GM19438 (cell line): ENCODE measurements at regions not wholly inside any gene's neighbourhood (a gene's known extent, or its start where the extent isn't known, plus 50 kb on each side); places are given as distances from the start of the nearest gene placed in this dataset.
A peak's percentile ranks its signal among the peaks of the same experiment; 100 is the strongest.

Experiments
- ATAC-seq: cut with Tn5 transposase; IDR thresholded peaks from one replicate; pipeline ENCODE4 v1.9.1; 2021; ENCODE audit warnings: low read depth; ENCODE audit not compliant: unreplicated experiment

DNA sequence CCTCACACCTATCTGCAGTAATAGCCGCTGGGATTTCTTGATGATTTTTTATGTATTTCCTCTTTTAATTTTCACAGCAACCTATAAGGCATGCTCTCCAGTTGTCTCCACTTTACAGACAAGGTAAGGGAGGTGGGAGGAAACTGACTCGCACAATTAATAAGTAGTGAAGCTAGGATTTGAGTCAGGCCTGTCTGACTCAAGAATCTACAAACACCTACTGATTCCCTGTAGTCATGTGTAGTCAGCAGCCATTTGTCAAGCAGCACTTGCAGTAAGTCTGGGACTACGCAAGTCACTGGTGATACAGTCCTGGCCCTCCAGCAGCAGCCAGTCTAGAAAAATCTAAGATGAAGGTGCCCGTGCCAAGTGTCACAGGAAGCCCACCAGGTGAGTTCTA, 193.6 kb upstream of the PKDCC start:
- ATAC-seq, result no peak

DNA sequence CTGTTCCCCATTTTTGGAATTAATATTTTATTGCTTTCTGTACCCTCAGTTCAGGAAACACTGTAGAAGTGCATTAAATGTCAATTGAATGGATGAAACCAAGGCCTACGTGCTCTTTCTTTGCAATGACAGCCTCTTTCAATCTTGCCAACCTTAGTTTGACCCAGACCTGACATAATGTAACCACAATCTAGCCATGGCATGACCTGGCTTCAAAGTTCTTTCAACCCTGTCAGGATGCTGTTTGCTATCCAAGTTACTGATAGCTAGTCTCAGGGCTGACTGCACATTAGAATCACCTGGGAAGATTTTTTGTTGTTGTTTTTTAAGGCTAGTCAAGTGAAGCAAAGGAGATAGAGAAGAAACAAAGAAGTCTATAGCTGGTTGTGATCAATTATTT, 190.9 kb upstream of the PKDCC start:
- no peak for ATAC-seq

DNA sequence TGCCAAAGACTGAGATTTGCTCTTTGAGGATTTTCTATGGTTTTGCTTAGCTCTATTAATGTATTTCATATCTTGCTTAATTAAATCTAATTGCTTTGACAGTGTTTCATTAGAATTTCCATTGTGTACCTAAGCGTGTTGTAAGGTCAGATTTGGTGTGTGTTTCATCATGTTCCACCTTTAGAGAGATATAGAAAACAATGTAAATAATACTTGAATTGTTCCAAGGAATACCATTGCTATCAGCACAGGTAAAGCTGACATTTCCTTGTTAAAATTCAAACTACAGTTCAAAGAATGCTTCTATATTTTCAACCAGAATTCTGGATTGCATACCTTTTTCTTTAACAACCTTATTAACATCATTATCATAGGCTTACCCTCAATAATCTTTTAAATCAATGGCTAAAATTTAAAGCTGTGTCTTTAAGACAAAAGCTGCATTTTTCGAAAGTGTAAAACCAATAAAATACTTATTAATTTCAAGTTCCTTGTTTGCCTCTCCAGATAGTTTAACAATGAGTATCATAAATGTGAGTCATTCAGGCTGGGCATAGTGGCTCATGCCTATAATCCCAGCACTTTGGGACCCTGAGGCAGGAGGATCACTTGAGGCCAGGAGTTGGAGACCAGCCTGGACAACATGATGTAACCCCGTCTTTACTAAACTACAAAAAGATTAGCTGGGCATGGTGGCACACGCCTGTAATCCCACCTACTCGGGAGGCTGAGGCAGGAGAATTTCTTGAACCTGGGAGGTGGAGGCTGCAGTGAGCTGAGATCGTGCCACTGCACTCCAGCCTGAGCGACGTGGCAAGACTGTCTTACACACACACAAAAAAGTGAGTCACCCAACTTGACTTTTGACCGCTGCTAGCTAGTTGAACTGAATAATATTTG, 188.0 kb upstream of the PKDCC start:
- ATAC-seq, result no peak

DNA sequence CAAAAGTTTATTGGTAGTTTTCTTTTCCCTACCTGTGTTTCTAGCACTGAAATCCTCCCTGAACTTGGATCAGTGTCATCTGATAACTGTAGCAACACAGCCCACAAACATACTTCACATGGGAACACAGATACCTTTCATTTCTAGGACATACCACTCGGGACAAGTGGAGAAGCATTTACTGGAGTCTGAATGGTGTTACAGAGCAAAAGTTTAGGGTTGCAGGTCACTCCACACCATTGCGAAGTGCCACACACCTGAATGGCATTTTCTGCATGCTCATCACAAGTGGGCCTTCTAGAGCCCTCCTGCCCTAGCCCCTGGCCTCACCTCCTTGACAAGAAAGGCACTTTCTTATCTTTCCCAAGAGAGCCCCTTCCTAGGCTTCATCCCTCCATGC, 184.8 kb upstream of the PKDCC start:
- ATAC-seq, result no peak

DNA sequence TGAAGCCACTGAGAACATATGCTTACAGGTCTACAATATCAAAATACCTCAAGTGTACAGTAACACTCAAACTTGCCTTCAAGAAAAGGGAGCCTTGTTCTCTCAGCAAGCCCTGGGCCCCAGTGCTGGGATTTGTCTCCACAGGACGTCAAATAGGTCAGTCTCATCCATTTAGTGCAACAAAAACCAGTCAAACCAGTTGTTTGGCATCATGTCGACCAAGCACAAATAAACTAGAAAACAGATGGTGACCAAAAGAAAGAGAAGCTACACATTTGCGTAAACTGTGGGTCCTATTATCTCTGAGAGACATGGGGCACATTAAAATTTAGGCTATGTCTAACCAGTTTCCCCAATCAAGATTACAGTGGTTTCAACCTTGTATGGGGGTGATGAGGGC, 182.6 kb upstream of the PKDCC start:
- ATAC-seq, result no peak

DNA sequence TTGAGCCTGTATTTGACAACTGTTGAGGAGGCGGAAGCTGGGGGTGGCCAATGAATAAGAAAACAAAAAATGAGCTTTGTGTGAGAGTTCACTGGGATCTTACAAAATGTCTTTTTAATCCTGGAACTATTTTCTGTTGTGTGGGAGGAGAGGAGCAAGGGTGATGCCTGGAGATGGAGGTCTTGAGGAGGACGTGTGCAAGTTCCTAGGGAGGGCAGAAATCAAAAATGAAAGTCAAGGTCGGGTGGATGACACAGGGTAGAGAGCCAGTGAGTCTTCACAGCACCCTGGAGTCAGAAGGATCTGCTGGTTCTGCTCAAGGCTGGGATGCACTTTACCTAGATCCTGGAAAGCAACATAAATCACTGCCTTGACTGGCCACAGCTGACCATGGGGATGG, 180.3 kb upstream of the PKDCC start:
- no peak for ATAC-seq

DNA sequence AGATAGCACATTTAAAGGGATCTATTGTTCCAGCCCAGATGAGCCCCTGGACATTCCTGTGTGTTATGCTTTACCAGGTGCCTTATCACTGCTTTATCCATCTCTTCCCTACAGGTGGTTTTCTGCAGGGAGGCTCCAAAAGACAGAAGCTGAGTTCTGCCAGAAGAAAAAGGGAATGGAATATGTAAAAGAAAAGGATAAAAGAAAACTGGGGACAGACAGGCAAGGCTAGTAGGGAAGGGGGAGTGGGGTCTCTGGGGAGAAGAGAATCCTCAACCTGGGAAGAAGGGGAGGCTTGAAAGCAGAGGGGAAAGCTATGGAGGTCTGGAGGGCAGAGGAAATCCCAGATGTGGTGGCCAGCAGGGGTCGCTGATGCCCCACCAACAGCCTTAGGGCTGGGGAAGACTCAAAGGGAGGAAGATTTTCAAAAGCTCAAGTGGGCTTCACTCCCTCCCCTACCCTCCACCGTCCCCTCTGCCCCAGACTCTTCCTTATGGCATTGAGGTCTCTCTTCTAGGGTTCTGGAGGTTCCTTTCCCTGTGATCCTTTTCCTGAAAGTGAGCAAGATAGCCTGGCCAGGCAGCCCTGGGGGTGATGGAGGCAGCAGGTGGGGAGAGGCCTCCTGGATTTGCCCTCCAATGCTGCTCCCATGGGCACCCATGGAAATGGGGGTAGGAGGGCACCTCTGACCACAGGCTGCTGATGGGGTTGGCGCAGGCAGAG, 178.1 kb upstream of the PKDCC start:
- peak; percentile 76 for ATAC-seq

DNA sequence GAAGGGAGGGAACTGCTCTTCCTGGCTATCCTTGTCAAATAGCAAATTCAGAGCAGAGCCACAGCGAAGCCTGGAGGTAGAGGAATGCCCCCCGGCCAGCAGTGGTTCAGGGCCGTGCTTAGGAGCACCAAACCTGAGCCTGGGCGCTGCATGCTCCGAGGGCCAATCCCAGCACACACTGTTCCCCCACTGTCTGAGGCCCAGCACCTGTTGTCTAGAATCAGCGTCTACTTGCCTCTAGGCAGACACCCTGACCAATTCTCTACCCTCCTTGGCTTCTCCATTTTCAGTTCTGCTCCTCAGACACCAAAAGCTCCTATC, 177.6 kb upstream of the PKDCC start:
- no peak for ATAC-seq

DNA sequence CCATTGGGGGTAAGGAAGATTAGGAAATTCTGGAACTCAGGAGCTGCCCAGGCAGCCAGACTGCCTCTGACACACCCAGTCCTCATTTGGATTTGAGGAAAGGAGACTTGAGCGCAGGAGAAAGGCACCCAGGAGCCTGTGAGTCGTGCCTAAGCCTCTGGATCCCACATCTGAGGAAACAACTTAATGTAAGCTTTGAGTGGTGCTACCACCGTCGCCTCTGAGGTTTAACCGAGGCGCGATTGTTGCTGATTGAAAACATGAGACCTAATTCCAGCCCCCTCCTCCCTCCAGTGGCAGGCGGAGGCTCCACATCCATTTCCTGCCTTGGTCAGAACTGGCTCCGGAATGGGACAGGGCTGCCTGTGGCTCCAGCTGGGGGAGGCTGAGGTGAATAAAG, 176.7 kb upstream of the PKDCC start:
- no peak for ATAC-seq

DNA sequence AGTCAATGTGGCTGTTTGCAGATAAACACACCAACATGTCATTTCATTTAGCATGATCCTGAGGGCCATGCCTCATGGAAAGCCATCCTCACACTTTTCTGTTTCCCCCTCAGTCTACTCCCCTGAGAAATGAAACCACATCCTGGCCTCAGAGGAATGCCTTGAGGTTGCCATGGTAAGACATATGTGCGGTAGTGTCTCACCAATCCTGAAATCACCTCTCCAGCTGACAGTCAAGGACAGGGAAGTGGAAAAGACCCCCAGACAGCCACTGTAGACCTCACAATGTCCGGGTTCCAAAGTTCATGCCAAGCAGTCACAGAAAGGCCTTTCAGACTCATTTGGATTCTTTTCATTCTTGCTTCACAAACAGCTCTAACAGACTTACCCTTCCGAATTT, 175.2 kb upstream of the PKDCC start:
- no peak for ATAC-seq

DNA sequence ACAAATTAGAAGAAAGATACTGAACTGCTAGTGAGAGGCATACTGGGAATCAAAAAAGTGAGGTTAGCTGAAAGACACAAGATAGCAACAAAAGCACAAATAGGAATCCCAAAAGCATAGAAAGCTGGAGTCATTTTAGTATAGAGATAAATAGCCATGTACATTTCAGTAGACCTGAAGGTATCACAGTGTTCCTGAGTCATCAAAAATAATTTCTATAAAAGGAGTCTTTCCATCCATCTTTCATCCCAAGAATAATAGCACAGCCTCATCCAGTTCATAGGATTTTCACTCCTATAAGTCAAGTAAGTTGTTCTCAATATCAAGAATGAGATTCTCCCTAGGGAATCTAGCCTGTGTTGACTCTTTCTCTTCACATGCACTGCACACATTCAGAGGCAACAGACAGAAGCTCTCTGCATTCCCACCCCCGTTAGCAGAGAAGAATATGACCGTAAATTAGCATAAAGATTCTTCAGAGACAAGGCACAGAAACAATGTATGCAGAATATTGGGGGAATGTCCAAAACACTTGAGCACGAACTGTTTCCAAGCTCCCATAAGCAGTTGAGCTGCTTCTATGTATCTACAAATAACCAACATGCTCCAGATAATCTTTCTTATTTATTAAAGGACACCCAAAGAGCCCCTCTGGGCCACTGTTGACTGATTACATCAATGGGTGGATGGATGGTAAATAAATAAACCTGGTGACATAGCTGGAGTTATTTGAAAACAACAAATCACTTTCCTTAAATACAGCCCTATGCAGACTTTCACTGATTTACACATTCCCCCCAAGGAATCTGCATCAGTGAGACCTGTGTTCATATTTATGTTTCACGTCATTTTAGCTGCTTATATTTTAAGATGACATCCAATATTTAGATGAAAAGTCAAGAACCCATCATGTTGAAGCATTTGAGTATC, 174.5 kb upstream of the PKDCC start:
- no peak for ATAC-seq

DNA sequence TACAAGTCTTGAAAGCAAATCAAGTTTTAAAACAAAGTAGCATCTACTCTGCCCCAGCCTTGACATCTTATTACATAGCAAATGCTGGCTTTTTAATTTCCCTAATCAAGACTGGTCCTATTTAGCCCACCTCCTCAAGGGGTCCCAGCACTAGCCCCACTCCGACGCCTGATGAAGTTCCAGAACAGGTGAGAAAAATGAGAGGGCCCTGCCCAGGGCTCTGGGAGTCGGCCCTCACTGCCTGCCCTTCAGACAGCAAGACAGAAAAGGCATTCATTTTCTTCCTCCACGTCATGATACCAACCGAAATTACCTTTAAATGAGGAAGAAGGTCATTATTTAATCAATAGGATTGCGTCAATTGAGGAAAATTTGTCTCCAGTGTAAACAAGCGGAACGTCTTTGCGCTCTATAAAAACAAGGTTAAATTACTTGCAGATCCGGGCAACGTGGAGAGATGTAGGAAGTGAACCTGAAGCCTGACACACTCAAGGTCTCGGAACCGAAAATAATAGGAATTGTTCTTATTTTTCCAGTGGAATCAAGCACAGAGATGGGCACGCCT, 170.6 kb upstream of the PKDCC start:
- no peak for ATAC-seq

DNA sequence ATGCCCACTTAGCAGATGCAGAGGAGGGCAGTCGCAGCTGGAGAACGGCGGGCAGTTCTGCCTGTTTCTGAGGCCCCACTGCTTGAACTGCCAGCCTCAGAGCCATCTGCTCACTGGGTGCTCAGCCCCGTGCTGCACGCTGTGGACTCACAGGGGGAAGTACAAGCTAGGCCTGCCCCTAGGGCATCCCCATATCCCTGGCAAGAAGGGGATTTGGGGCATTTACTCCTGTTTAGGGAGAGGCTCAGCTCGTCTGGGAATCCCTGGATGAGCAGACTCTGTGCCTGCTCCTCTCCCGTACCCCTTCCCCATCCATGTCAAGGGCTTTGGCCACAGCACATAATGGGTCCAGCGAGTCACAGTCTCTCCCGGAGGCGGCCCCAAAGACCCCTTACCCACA, 169.8 kb upstream of the PKDCC start:
- no peak for ATAC-seq

DNA sequence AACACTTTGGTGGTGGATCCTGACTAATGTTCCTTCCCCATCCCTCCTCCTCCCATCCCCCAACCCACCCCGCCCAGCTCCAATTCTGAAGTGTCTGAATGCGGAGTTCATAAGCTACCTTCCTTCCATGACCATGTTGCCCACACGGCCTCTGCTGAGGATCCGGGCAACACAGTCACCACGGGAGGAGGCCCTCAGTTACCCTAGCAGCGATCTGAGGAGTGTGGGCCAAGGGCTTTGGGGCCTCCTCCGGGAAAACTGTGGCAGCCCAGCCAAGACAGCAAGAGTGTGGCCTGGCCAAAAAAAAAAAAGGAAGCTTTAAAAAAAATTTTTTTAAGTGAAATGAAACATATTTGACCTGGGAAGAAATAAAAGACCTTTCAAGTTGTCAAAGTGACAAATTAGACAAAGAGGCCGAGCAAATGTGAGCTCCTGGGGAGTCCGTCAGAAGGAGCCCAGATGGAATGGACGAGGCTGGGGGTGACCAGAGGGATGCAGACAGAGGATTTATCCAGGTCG, 169.0 kb upstream of the PKDCC start:
- no peak for ATAC-seq

DNA sequence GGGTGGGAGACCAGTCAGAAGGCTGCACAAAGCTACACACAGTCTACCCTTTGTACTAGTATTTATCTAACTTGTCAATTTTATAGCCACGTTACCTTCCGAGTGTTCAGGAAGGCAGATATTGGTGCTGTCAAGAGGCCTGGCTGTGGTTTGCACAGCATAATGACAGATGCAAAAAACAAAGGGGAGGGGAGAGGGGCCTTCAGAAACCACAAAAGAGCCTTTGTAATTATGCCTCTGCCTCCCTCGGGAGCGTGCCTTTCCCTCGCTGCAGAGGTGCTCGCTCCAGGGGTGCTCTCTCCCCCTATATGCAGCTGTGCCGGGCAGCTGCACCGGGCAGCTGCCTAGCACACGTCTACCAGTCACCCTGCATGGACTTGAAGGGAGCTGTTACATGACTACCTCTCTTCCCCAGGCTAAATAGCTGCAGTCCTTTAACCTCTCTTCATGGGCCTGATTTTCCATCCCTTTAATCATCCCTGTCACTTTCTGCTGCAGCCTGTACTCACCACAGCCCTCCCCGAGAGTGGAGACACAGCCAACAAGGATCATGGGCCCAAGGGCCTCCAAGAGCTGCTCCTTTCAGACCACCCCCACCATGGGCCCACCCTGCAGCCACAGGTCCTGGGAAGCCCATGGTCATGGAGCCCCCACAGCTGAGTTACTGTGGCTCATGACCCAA, 168.4 kb upstream of the PKDCC start:
- ATAC-seq, result no peak

DNA sequence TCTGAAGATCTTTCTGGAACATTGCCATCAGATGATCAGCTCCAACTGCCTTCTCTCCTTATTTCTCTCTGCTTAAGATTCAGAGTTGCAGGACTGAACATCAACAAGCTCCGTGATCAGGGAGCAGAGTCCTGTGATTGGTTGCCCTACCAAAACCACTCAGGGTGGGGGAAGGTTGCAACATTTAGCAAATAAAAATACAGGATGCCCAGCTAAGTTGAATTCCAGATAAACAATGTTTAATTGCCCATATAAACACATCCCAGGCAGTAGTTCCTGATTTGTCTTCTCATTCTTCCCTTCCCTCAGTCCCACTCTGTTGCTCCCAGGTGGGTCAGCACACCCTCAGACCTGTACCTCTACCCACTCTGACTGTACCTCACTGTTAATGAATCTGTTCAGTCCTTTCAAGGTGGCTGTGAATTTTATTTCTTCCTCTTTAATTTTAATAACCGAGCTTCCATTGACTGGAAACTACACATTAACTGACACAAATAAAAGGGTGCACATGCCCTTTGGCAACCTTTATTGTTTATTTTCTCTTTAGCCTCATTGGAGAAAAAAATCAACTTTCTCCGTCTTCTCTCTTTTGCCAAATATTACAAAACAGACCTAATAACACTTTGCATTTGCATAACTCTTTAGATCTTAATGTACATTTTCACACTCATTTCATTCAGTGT, 167.1 kb upstream of the PKDCC start:
- ATAC-seq, result no peak

DNA sequence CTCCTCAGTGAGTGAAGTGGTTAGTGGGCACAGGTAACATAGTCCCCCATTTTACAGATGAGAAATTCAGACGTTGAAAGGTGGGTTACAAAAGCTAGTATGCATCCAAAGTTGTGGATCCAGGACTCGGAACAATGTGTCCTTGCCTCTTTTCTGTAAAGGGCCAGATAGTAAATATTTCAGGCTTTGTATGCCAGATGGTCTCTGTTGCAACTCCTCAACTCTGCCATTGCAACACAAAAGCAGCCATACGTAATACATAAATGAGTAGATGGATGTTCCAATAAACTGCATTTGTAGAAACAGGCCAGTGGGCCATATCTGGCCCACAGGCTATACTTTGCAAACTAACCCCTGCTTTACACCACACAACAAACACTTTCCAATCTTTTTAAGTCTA, 166.6 kb upstream of the PKDCC start:
- no peak for ATAC-seq

DNA sequence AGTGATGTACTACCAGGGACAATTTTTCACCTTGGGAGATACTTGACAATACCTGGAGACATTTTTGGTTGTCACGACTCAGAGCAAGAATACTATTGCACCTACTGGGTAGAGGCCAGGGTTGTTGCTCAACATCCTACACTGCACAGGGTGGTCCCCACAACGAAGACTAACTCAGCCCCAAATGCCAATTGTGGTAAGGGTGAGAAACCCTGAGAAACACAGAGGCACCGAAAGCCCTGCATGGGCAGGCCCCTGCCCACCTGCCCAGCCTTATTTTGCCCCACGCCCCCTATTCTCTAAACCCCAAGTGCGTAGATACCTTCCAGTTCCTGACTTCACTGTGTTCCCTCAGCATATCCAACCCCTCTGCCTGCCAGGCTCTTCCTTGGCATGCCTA, 163.1 kb upstream of the PKDCC start:
- no peak for ATAC-seq

DNA sequence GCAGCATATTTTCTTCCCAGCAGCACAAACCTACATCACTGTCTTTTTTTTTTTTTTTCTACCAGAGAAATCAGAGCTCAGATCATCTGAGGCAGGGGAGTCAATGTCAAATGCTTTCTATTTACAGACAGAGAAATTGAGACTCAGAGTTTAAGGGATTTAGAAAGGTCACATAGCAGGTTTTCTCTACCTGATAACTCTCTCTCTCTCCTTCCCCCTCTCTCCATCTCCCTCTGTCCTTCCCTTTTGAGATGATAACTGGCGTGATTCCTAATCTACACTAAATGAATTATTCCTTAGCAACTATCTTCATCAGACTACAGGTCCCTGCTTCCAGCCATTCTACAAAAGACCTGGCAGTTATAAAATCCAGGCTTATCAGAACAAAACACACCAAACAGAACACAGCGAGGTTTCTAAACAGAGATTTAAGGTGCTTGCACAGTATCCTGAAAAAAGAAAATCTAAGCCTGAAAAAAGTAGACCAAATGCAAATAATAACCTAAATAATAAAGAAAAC, 161.6 kb upstream of the PKDCC start:
- ATAC-seq, result no peak
